GM19438 (cell line): ENCODE measurements at regions not wholly inside any gene's neighbourhood (a gene's known extent, or its start where the extent isn't known, plus 50 kb on each side); places are given as distances from the start of the nearest gene placed in this dataset.
"Not testable (repeated sequence)": the region's sequence is repeated elsewhere in the genome, so short reads cannot be mapped to it uniquely, and the experiment has no call there.

Experiments used
- ATAC-seq: cut with Tn5 transposase; IDR thresholded peaks from one replicate; pipeline ENCODE4 v1.9.1; 2021; ENCODE audit warnings: low read depth; ENCODE audit not compliant: unreplicated experiment

GRCh38 chr5:130520211-130520610 lies 615.9 kb downstream of the CHSY3 start:
- no peak for ATAC-seq

GRCh38 chr5:130514984-130515690 lies 610.9 kb downstream of the CHSY3 start:
- no peak for ATAC-seq

GRCh38 chr5:130502702-130503101 lies 598.4 kb downstream of the CHSY3 start:
- no peak for ATAC-seq

GRCh38 chr5:130501151-130501865 lies 597.0 kb downstream of the CHSY3 start:
- ATAC-seq = no peak

GRCh38 chr5:130500495-130500894 lies 596.2 kb downstream of the CHSY3 start:
- ATAC-seq = not testable (repeated sequence)

GRCh38 chr5:130496215-130496614 lies 592.0 kb downstream of the CHSY3 start:
- ATAC-seq = no peak

- no peak for ATAC-seq
Measured at GRCh38 chr5:130488252-130488651, 584.0 kb downstream of the CHSY3 start.

GRCh38 chr5:130479045-130479804 lies 575.0 kb downstream of the CHSY3 start:
- no peak for ATAC-seq

GRCh38 chr5:130476325-130476724 lies 572.1 kb downstream of the CHSY3 start:
- ATAC-seq = no peak

GRCh38 chr5:130462516-130462915 lies 558.3 kb downstream of the CHSY3 start:
- ATAC-seq = no peak

- no peak for ATAC-seq
Measured at GRCh38 chr5:130455175-130455574, 550.9 kb downstream of the CHSY3 start.

GRCh38 chr5:130452744-130453143 lies 548.5 kb downstream of the CHSY3 start:
- no peak for ATAC-seq

GRCh38 chr5:130436430-130436829 lies 532.2 kb downstream of the CHSY3 start:
- no peak for ATAC-seq

- ATAC-seq = no peak
Measured at GRCh38 chr5:130427222-130427955, 523.1 kb downstream of the CHSY3 start.

- ATAC-seq = no peak
Measured at GRCh38 chr5:130425424-130425823, 521.2 kb downstream of the CHSY3 start.

GRCh38 chr5:130424341-130424740 lies 520.1 kb downstream of the CHSY3 start:
- no peak for ATAC-seq

GRCh38 chr5:130402906-130403305 lies 498.6 kb downstream of the CHSY3 start:
- ATAC-seq = no peak

GRCh38 chr5:130400091-130400490 lies 495.8 kb downstream of the CHSY3 start:
- no peak for ATAC-seq

- ATAC-seq = no peak
Measured at GRCh38 chr5:130398825-130399224, 494.6 kb downstream of the CHSY3 start.

- ATAC-seq = not testable (repeated sequence)
Measured at GRCh38 chr5:130397727-130398126, 493.5 kb downstream of the CHSY3 start.

- no peak for ATAC-seq
Measured at GRCh38 chr5:130397132-130397531, 492.9 kb downstream of the CHSY3 start.
